K562 (cell line): ENCODE measurements at regions not wholly inside any gene's neighbourhood (a gene's known extent, or its start where the extent isn't known, plus 50 kb on each side); places are given as distances from the start of the nearest gene placed in this dataset.

Experiments used
- ATAC-seq: fragments of 200-7000 bp; cut with Tn5 transposase; 3 replicates; pipeline ENCODE4 v1.9.1; 2020; ENCODE audit warnings: moderate library complexity
- BruUV-seq: library from RNA; stranded (reverse); fragments of 400-500 nt; replicated peaks from 2 replicates; lab custom pipeline; 2021; lab: Mats Ljungman, UMichigan
- CTCF ChIA-PET: fragments of 300-600 bp; formaldehyde crosslinking; extraction: SDS; loops from one replicate; lab custom pipeline; 2021; ENCODE audit warnings: low intra/inter-chr PET ratio; lab: Yijun Ruan, JAX
- POLR2A ChIA-PET: fragments of 300-600, 350-650 bp; sonication (Branson Sonifier 250); formaldehyde crosslinking; extraction: SDS; loops from one replicate; lab custom pipeline; 2021; ENCODE audit warnings: antibody characterized with exemption, inconsistent platforms; lab: Yijun Ruan, JAX
- DNase-seq, 4 experiments: peaks; one replicate each; pipeline versions ENCODE4 v3.0.0 to v3.0.0-alpha.2; 2011 to 2018; ENCODE audit warnings: low spot score in 3 of 4, mixed read lengths in 3 of 4; ENCODE audit errors: extremely low read depth in 1 of 4
- FAIRE-seq: peaks from 2 replicates; lab custom pipeline; 2011; peaks lifted over from hg19 to GRCh38; lab: Jason Lieb, UNC
- H2AFZ ChIP-seq: 2 replicates; pipeline ENCODE4 v1.6.0; 2011; ENCODE audit warnings: low read depth, low read length, control low read depth, inconsistent platforms
- H3K27ac ChIP-seq: fragments of 200-600 bp; 3 replicates; pipeline ENCODE4 v1.8.0; 2011; ENCODE audit warnings: low read depth, mild to moderate bottlenecking, control low read depth, inconsistent platforms, low read length, moderate library complexity, mixed read lengths; ENCODE audit errors: extremely low read depth
- H3K27me3 ChIP-seq, 2 experiments: fragments of 300-600 bp in 1 of 2; 2 replicates in 1 of 2; 3 replicates in 1 of 2; pipeline versions ENCODE4 v1.6.0 to v1.8.0; 2011; ENCODE audit warnings: inconsistent platforms in 2 of 2, low read length in 2 of 2, mild to moderate bottlenecking in 1 of 2, mixed read lengths in 1 of 2, moderate library complexity in 1 of 2; ENCODE audit not compliant: control insufficient read depth in 2 of 2, insufficient read depth in 2 of 2
- H3K36me3 ChIP-seq: fragments of 300-600 bp; 3 replicates; pipeline ENCODE4 v1.8.0; 2011; ENCODE audit warnings: mild to moderate bottlenecking, low read length, inconsistent platforms; ENCODE audit not compliant: control insufficient read depth, insufficient read depth
- H3K4me1 ChIP-seq, 2 experiments: fragments of 200-600 bp in 1 of 2; replicated peaks in 1 of 2; 2 replicates in 1 of 2; 3 replicates in 1 of 2; pipeline versions ENCODE4 v1.5.1 to v1.8.0; 2011; ENCODE audit warnings: inconsistent platforms in 2 of 2, low read length in 2 of 2, mild to moderate bottlenecking in 1 of 2, mixed read lengths in 1 of 2, moderate library complexity in 1 of 2; ENCODE audit not compliant: control insufficient read depth in 2 of 2, insufficient read depth in 2 of 2
- H3K4me2 ChIP-seq: 2 replicates; pipeline ENCODE4 v1.6.1; 2011; ENCODE audit warnings: low read length, control low read depth, inconsistent platforms, mixed read lengths; ENCODE audit not compliant: insufficient read depth
- H3K4me3 ChIP-seq: fragments of 200-600 bp; sonication (generic), shearing (Covaris generic); 2 replicates; pipeline ENCODE4 v1.5.1; 2016; ENCODE audit warnings: control low read depth, inconsistent platforms
- H3K79me2 ChIP-seq: fragments of 200-600 bp; 3 replicates; pipeline ENCODE4 v1.8.0; 2011; ENCODE audit warnings: low read length, inconsistent platforms; ENCODE audit not compliant: control insufficient read depth, insufficient read depth
- H3K9ac ChIP-seq, 2 experiments: 2 replicates each; pipeline versions ENCODE4 v1.6.0 to v1.6.1; 2011; ENCODE audit warnings: low read depth in 2 of 2, low read length in 2 of 2, control low read depth in 1 of 2, inconsistent platforms in 1 of 2, mild to moderate bottlenecking in 1 of 2, mixed read lengths in 1 of 2; ENCODE audit not compliant: insufficient read depth in 1 of 2
- H3K9me1 ChIP-seq: one replicate; pipeline ENCODE4 v1.6.0; 2011; ENCODE audit warnings: inconsistent platforms, mild to moderate bottlenecking, low read length, moderate library complexity; ENCODE audit not compliant: control insufficient read depth, insufficient read depth
- H3K9me3 ChIP-seq: replicated peaks from 2 replicates; pipeline ENCODE4 v1.5.1; 2011; ENCODE audit warnings: low read depth, low read length, inconsistent platforms; ENCODE audit not compliant: control insufficient read depth, insufficient read depth
- H4K20me1 ChIP-seq: replicated peaks from 2 replicates; pipeline ENCODE4 v1.6.1; 2011; ENCODE audit warnings: low read length, inconsistent platforms, mixed read lengths; ENCODE audit not compliant: control insufficient read depth, insufficient read depth
- CREB1 ChIP-seq, 2 experiments: sonication (generic) in 1 of 2; formaldehyde crosslinking in 1 of 2; IDR thresholded peaks; 2 replicates each; pipeline versions ENCODE4 v1.6.1 to v1.8.0; 2012 to 2022; ENCODE audit warnings: inconsistent platforms in 1 of 2, mild to moderate bottlenecking in 1 of 2, missing genetic modification reagents in 1 of 2, moderate library complexity in 1 of 2
- KLF1 ChIP-seq: fragments of 450-650 bp; IDR thresholded peaks from 2 replicates; pipeline ENCODE4 v1.6.1; 2016; ENCODE audit warnings: missing genetic modification characterization, missing compliant biosample characterization
- RFX1 ChIP-seq: fragments of 450-650 bp; IDR thresholded peaks from 2 replicates; pipeline ENCODE4 v1.6.1; 2016; ENCODE audit warnings: mild to moderate bottlenecking, moderate library complexity
- TCF15 ChIP-seq: fragments of 250-450 bp; sonication (Bioruptor Pico); IDR thresholded peaks from 2 replicates; pipeline ENCODE4 v1.8.0; 2022; ENCODE audit warnings: moderate library complexity, mild to moderate bottlenecking, inconsistent platforms
- TOE1 ChIP-seq, 2 experiments: fragments of 450-650 bp in 1 of 2; sonication (generic) in 1 of 2; formaldehyde crosslinking in 1 of 2; IDR thresholded peaks; 2 replicates each; pipeline versions ENCODE4 v1.7.1 to v1.8.0; 2016 to 2022; ENCODE audit warnings: borderline replicate concordance in 2 of 2, mild to moderate bottlenecking in 2 of 2, antibody characterized with exemption in 1 of 2, inconsistent platforms in 1 of 2, low read depth in 1 of 2, missing genetic modification reagents in 1 of 2, moderate library complexity in 1 of 2
- USF1 ChIP-seq: sonication (generic); formaldehyde crosslinking; IDR thresholded peaks from 2 replicates; pipeline ENCODE4 v1.9.0; 2022; ENCODE audit warnings: mild to moderate bottlenecking, missing genetic modification reagents
- ZNF699 ChIP-seq: fragments of 250-450 bp; sonication (Bioruptor Pico); IDR thresholded peaks from 2 replicates; pipeline ENCODE4 v1.8.0; 2021; ENCODE audit warnings: mild to moderate bottlenecking, moderate library complexity; ENCODE audit not compliant: insufficient replicate concordance
- WGBS: fragments of 100-300 bp; shearing (Covaris generic); methylation state at CpG from one replicate; pipeline ENCODE4 v1.1.6; 2016; ENCODE audit warnings: low coverage, mixed read lengths; ENCODE audit not compliant: insufficient coverage; ENCODE audit errors: missing lambda C conversion rate; 5-methylcytosine and 5-hydroxymethylcytosine counted together
- in situ Hi-C: fragments of 300-500 bp; cut with MboI; formaldehyde crosslinking; loops from 4 replicates; pipeline ENCODE4 v1.15.0; 2018; ENCODE audit warnings: inconsistent platforms, mixed read lengths
- intact Hi-C: fragments of 100-400 bp; cut with micrococcal nuclease; formaldehyde crosslinking; loops from 2 replicates; pipeline ENCODE4 v1.14.2; 2022

- no peaks in the 10 kb centered on the region for H4K20me1 ChIP-seq
- intact Hi-C loops (no loop called here), in situ Hi-C loops (no loop called here)
- no peaks in the 10 kb centered on the region for H3K4me1 ChIP-seq
- H3K27ac ChIP-seq = no peak overlapping the region
- H3K36me3 ChIP-seq = no peaks in the 10 kb centered on the region
- H3K27me3 ChIP-seq = no peaks in the 10 kb centered on the region
- 0 out of 2 replicates have a peak, but pooled peaks cover 2% of the 10 kb centered on the region for H3K9me3 ChIP-seq
- no peak overlapping the region for H3K4me2 ChIP-seq
- 0% methylated on average over 2 of the region's 2 CpGs for WGBS
- H3K9me1 ChIP-seq = no peaks in the 10 kb centered on the region
- no peak overlapping the region for H3K9ac ChIP-seq
- no TSS peak for BruUV-seq
- H2AFZ ChIP-seq = no peak overlapping the region
- TF ChIP-seq RFX1 (no peak), TCF15 (no peak), USF1 (no peak), CREB1 (IDR thresholded peaks at IDR 0.05) (no peak), CREB1 (CRISPR knock-in tag; IDR thresholded peaks at IDR 0.05) (no peak), TOE1 (IDR thresholded peaks at IDR 0.05; ENCODE audit: borderline replicate concordance) (no peak), TOE1 (CRISPR knock-in tag; IDR thresholded peaks at IDR 0.05; ENCODE audit: borderline replicate concordance, low read depth) (no peak), ZNF699 (CRISPR knock-in tag) (no peak), KLF1 (no peak)
- FAIRE-seq = no peak
- no peak for DNase-seq
- H3K79me2 ChIP-seq = no peaks in the 10 kb centered on the region
- ChIA-PET CTCF (no interaction called here), POLR2A (interaction anchor here (0.6 kb wide), 1 partner anchor 41 kb away, joined by 3 read pairs; no protein-coding TSS in a partner anchor)
- H3K4me3 ChIP-seq = no peak overlapping the region
- no peak for ATAC-seq
Observed at GRCh38 chr4:18945464-18945863, 923.9 kb upstream of the LCORL start.
